SU-DHL-6 (cell line): ENCODE measurements at regions not wholly inside any gene's neighbourhood (a gene's known extent, or its start where the extent isn't known, plus 50 kb on each side); places are given as distances from the start of the nearest gene placed in this dataset.

ENCODE experiments used
- H2AFZ ChIP-seq: fragments of 200-600 bp; sonication (generic); 2 replicates; pipeline ENCODE4 v1.6.1; 2014; ENCODE audit warnings: low read depth, mild to moderate bottlenecking, moderate library complexity, mixed read lengths, antibody characterized with exemption, low read length; ENCODE audit not compliant: severe bottlenecking
- H3F3A ChIP-seq: fragments of 200-600 bp; shearing (Covaris generic); 2 replicates; pipeline ENCODE4 v1.6.0; 2016; ENCODE audit warnings: antibody characterized with exemption, mild to moderate bottlenecking; ENCODE audit not compliant: insufficient read depth
- H3K27ac ChIP-seq: fragments of 200-600 bp; sonication (generic); 2 replicates; pipeline ENCODE4 v1.5.1; 2016; ENCODE audit warnings: low read depth, mild to moderate bottlenecking, low read length, moderate library complexity, mixed read lengths
- H3K27me3 ChIP-seq: fragments of 200-600 bp; sonication (generic), shearing (Covaris generic); 2 replicates; pipeline ENCODE4 v1.6.0; 2014; ENCODE audit warnings: mild to moderate bottlenecking, low read length
- H3K36me3 ChIP-seq: fragments of 200-600 bp; sonication (generic); 2 replicates; pipeline ENCODE4 v1.6.1; 2014; ENCODE audit warnings: mild to moderate bottlenecking, low read length, mixed read lengths
- H3K4me2 ChIP-seq: fragments of 300-600, 200-600 bp; shearing (Covaris generic), sonication (generic); 2 replicates; pipeline ENCODE4 v1.6.0; 2014; ENCODE audit warnings: low read length, low read depth, mild to moderate bottlenecking; ENCODE audit not compliant: poor library complexity, severe bottlenecking
- H3K4me3 ChIP-seq: fragments of 200-600 bp; sonication (generic); 2 replicates; pipeline ENCODE4 v1.5.1; 2014; ENCODE audit warnings: antibody characterized with exemption, low read length, mild to moderate bottlenecking, mixed read lengths; ENCODE audit not compliant: insufficient read depth, poor library complexity, severe bottlenecking
- H3K79me2 ChIP-seq: fragments of 200-600 bp; sonication (generic); 2 replicates; pipeline ENCODE4 v1.6.1; 2014; ENCODE audit warnings: mild to moderate bottlenecking, low read length, moderate library complexity; ENCODE audit not compliant: insufficient read depth
- H3K9ac ChIP-seq: fragments of 200-600 bp; sonication (generic); 2 replicates; pipeline ENCODE4 v1.7.0; 2014; ENCODE audit warnings: mild to moderate bottlenecking, low read length
- H3K9me2 ChIP-seq: fragments of 200-600 bp; sonication (generic); replicated peaks from 2 replicates; pipeline ENCODE4 v1.6.1; 2014; ENCODE audit warnings: low read length; ENCODE audit not compliant: insufficient read depth
- H3K9me3 ChIP-seq: fragments of 200-600 bp; sonication (generic); 2 replicates; pipeline ENCODE4 v1.6.1; 2014; ENCODE audit warnings: low read length, mixed read lengths; ENCODE audit not compliant: insufficient read depth
- H4K20me1 ChIP-seq: fragments of 200-600 bp; sonication (generic); 2 replicates; pipeline ENCODE4 v1.6.1; 2014; ENCODE audit warnings: low read depth, mild to moderate bottlenecking, antibody characterized with exemption, low read length, moderate library complexity, mixed read lengths
- EZH2phosphoT487 ChIP-seq: fragments of 200-600 bp; sonication (generic), shearing (Covaris generic); conservative IDR thresholded peaks from 2 replicates; pipeline ENCODE4 v1.6.1; 2018; ENCODE audit warnings: mild to moderate bottlenecking, antibody characterized with exemption, low read length, moderate library complexity, mixed read lengths
- TF ChIP-seq, protein P1 (sequence below): fragments of 200-600 bp; sonication (generic); IDR thresholded peaks from one replicate; pipeline ENCODE4 v1.5.1; 2017; ENCODE audit warnings: antibody characterized with exemption, mild to moderate bottlenecking, low read length, moderate library complexity; ENCODE audit not compliant: insufficient read depth, poor library complexity, severe bottlenecking

DNA sequence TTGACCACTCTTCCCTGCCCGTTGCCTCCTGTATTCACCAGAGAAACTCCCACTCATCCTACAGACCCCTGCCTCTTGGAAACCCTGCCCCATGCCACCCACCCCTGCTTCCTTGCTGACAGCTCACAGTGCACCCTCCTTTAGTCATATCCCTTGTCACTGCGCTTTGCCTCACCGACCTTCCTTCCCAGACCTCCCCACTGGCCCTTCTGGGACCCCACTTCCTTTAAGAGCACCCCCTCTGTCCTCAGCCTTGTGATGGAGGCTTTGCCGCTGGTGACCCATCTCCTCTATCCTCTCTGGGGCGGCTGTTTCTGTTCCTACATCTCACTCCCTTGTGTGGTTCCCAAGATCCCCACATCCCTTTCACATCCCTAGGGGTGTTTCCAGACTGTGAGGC is 92.8 kb upstream of the ZMIZ1 start:
- H3K4me2 ChIP-seq: no peak overlapping the region
- H3K27me3 ChIP-seq: 0 out of 2 replicates have a peak, but pooled peaks cover 3% of the 10 kb centered on the region
- H3F3A ChIP-seq: no peaks in the 10 kb centered on the region
- no peaks in the 10 kb centered on the region for H3K36me3 ChIP-seq
- TF ChIP-seq, protein P1, sequence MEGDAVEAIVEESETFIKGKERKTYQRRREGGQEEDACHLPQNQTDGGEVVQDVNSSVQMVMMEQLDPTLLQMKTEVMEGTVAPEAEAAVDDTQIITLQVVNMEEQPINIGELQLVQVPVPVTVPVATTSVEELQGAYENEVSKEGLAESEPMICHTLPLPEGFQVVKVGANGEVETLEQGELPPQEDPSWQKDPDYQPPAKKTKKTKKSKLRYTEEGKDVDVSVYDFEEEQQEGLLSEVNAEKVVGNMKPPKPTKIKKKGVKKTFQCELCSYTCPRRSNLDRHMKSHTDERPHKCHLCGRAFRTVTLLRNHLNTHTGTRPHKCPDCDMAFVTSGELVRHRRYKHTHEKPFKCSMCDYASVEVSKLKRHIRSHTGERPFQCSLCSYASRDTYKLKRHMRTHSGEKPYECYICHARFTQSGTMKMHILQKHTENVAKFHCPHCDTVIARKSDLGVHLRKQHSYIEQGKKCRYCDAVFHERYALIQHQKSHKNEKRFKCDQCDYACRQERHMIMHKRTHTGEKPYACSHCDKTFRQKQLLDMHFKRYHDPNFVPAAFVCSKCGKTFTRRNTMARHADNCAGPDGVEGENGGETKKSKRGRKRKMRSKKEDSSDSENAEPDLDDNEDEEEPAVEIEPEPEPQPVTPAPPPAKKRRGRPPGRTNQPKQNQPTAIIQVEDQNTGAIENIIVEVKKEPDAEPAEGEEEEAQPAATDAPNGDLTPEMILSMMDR: no peak
- TF ChIP-seq EZH2phosphoT487: no peak
- H3K27ac ChIP-seq: no peak overlapping the region
- no peak overlapping the region for H3K9ac ChIP-seq
- H4K20me1 ChIP-seq: no peaks in the 10 kb centered on the region
- H3K79me2 ChIP-seq: no peaks in the 10 kb centered on the region
- no peaks in the 10 kb centered on the region for H3K9me2 ChIP-seq
- H3K9me3 ChIP-seq: no peaks in the 10 kb centered on the region
- H3K4me3 ChIP-seq: no peak overlapping the region
- H2AFZ ChIP-seq: no peak overlapping the region

- TF ChIP-seq, protein P1: no peak
- no peak for TF ChIP-seq EZH2phosphoT487
- no peak overlapping the region for H3K9ac ChIP-seq
- no peaks in the 10 kb centered on the region for H3K36me3 ChIP-seq
- no peaks in the 10 kb centered on the region for H4K20me1 ChIP-seq
- H3K27me3 ChIP-seq: 0 out of 2 replicates have a peak, but pooled peaks cover 3% of the 10 kb centered on the region
- no peak overlapping the region for H2AFZ ChIP-seq
- no peaks in the 10 kb centered on the region for H3K9me2 ChIP-seq
- no peak overlapping the region for H3K4me2 ChIP-seq
- no peaks in the 10 kb centered on the region for H3F3A ChIP-seq
- H3K4me3 ChIP-seq: no peak overlapping the region
- no peak overlapping the region for H3K27ac ChIP-seq
- H3K79me2 ChIP-seq: no peaks in the 10 kb centered on the region
- no peaks in the 10 kb centered on the region for H3K9me3 ChIP-seq
Observed at GRCh38 chr10:78976825-78977755, 91.7 kb upstream of the ZMIZ1 start.

DNA sequence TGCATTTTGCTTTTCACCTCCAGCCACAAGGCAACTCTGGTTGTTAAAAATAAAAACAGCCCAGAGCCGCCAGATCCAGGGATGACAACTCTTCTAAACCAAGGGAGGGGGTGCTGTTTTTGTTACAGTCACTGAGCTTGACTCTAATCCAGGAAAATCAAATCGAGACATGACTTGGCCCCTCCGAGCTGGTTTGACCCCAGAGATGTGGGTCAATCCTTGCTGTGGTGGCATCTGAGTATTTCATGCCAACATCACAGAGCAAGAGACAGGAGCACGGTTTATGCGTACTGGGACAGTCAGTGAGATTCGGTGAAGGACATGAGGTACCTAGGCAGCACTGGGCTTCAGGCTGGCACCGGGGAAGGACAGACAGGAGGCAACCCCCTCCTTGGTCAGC is 88.8 kb upstream of the ZMIZ1 start:
- Histone ChIP-seq H3K9me2 (no peaks in the 10 kb centered on the region), H3K9me3 (no peaks in the 10 kb centered on the region), H3K79me2 (no peaks in the 10 kb centered on the region), H4K20me1 (no peaks in the 10 kb centered on the region), H3K27me3 (0 out of 2 replicates have a peak, but pooled peaks cover 3% of the 10 kb centered on the region), H3K36me3 (no peaks in the 10 kb centered on the region), H3F3A (no peaks in the 10 kb centered on the region), H2AFZ (no peak overlapping the region), H3K4me3 (no peak overlapping the region), H3K9ac (no peak overlapping the region), H3K4me2 (no peak overlapping the region), H3K27ac (no peak overlapping the region)
- TF ChIP-seq, protein P1: no peak
- TF ChIP-seq EZH2phosphoT487: no peak
